ENCODE measurements at regions not wholly inside any gene's neighbourhood (a gene's known extent, or its start where the extent isn't known, plus 50 kb on each side); places are given as distances from the start of the nearest gene placed in this dataset.

DNA sequence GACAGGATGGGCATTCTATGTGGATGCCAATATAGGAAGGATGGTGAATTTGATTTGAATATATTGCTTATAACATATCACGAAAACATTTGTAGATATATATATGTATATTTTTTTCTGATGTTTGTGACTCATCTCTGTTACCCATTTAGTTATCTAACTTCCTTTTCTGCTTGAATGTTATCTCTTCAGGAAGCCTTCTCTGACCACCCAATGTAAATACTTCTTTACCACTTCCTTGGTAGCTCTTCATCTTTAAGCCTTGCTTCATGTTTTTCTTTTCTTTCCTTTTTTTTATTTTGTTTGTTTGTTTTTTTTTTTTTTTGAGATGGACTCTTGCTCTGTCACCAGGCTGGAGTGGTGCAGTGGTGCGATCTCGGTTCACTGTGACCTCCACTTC is 260.5 kb upstream of the EPHA7 start:
- POLR2A ChIA-PET, result no interaction called here
- TF ChIP-seq BHLHE40 (IDR thresholded peaks at IDR 0.05; ENCODE audit: low read depth, low read length), result no peak
- no peak for TF ChIP-seq EHMT2 (IDR thresholded peaks at IDR 0.05; ENCODE audit: low read depth)
- TF ChIP-seq TP53 (CRISPR knock-in tag; IDR thresholded peaks at IDR 0.05), result no peak
- TF ChIP-seq FOSB (CRISPR knock-in tag; IDR thresholded peaks at IDR 0.05), result no peak
- no peak for TF ChIP-seq CBX8 (IDR thresholded peaks at IDR 0.05)
- no peak for TF ChIP-seq ZC3H11A (IDR thresholded peaks at IDR 0.05)
- TF ChIP-seq, protein P1, sequence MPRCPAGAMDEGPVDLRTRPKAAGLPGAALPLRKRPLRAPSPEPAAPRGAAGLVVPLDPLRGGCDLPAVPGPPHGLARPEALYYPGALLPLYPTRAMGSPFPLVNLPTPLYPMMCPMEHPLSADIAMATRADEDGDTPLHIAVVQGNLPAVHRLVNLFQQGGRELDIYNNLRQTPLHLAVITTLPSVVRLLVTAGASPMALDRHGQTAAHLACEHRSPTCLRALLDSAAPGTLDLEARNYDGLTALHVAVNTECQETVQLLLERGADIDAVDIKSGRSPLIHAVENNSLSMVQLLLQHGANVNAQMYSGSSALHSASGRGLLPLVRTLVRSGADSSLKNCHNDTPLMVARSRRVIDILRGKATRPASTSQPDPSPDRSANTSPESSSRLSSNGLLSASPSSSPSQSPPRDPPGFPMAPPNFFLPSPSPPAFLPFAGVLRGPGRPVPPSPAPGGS (IDR thresholded peaks at IDR 0.05), result no peak
- TF ChIP-seq HOXA7 (CRISPR knock-in tag; IDR thresholded peaks at IDR 0.05), result no peak
- no peak for TF ChIP-seq NFE2L2 (conservative IDR thresholded peaks at IDR 0.05; ENCODE audit: low read length)
- no peak for TF ChIP-seq KDM1A (IDR thresholded peaks at IDR 0.05; ENCODE audit: low read depth)
- no peak for TF ChIP-seq HEYL (CRISPR knock-in tag; IDR thresholded peaks at IDR 0.05)
- TF ChIP-seq, protein P2, sequence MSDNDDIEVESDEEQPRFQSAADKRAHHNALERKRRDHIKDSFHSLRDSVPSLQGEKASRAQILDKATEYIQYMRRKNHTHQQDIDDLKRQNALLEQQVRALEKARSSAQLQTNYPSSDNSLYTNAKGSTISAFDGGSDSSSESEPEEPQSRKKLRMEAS (IDR thresholded peaks at IDR 0.05), result no peak
- TF ChIP-seq MYC (IDR thresholded peaks at IDR 0.05; ENCODE audit: borderline replicate concordance, low read length), result no peak
- TF ChIP-seq, protein P3, sequence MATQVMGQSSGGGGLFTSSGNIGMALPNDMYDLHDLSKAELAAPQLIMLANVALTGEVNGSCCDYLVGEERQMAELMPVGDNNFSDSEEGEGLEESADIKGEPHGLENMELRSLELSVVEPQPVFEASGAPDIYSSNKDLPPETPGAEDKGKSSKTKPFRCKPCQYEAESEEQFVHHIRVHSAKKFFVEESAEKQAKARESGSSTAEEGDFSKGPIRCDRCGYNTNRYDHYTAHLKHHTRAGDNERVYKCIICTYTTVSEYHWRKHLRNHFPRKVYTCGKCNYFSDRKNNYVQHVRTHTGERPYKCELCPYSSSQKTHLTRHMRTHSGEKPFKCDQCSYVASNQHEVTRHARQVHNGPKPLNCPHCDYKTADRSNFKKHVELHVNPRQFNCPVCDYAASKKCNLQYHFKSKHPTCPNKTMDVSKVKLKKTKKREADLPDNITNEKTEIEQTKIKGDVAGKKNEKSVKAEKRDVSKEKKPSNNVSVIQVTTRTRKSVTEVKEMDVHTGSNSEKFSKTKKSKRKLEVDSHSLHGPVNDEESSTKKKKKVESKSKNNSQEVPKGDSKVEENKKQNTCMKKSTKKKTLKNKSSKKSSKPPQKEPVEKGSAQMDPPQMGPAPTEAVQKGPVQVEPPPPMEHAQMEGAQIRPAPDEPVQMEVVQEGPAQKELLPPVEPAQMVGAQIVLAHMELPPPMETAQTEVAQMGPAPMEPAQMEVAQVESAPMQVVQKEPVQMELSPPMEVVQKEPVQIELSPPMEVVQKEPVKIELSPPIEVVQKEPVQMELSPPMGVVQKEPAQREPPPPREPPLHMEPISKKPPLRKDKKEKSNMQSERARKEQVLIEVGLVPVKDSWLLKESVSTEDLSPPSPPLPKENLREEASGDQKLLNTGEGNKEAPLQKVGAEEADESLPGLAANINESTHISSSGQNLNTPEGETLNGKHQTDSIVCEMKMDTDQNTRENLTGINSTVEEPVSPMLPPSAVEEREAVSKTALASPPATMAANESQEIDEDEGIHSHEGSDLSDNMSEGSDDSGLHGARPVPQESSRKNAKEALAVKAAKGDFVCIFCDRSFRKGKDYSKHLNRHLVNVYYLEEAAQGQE (IDR thresholded peaks at IDR 0.05), result no peak
- TF ChIP-seq HOXB13 (CRISPR knock-in tag; IDR thresholded peaks at IDR 0.05; ENCODE audit: low read depth), result no peak
- no peak for TF ChIP-seq RFX5 (IDR thresholded peaks at IDR 0.05)
- TF ChIP-seq, protein P4, sequence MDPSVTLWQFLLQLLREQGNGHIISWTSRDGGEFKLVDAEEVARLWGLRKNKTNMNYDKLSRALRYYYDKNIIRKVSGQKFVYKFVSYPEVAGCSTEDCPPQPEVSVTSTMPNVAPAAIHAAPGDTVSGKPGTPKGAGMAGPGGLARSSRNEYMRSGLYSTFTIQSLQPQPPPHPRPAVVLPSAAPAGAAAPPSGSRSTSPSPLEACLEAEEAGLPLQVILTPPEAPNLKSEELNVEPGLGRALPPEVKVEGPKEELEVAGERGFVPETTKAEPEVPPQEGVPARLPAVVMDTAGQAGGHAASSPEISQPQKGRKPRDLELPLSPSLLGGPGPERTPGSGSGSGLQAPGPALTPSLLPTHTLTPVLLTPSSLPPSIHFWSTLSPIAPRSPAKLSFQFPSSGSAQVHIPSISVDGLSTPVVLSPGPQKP (IDR thresholded peaks at IDR 0.05; ENCODE audit: low read depth, low read length), result no peak
- TF ChIP-seq EP300 (IDR thresholded peaks at IDR 0.05), result no peak
- Histone ChIP-seq H3K4me1 (no peaks in the 10 kb centered on the region), H3K4me2 (no peak overlapping the region), H3K4me3 (no peak overlapping the region), H3K9me3 (no peaks in the 10 kb centered on the region), H3K27ac (no peak overlapping the region)
- DNase-seq (ENCODE audit: low read depth in 1 of 2, low spot score in 1 of 2) (no peak), FAIRE-seq (no peak), ATAC-seq (no peak)
- CTCF ChIA-PET, result interaction anchor here (0.6 kb wide), 1 partner anchor 373 kb away, joined by 3 read pairs; no protein-coding TSS in a partner anchor
- whole genome bisulfite sequencing (ENCODE audit: missing lambda C conversion rate), result 38% methylated on average over 3 of the region's 3 CpGs

DNA sequence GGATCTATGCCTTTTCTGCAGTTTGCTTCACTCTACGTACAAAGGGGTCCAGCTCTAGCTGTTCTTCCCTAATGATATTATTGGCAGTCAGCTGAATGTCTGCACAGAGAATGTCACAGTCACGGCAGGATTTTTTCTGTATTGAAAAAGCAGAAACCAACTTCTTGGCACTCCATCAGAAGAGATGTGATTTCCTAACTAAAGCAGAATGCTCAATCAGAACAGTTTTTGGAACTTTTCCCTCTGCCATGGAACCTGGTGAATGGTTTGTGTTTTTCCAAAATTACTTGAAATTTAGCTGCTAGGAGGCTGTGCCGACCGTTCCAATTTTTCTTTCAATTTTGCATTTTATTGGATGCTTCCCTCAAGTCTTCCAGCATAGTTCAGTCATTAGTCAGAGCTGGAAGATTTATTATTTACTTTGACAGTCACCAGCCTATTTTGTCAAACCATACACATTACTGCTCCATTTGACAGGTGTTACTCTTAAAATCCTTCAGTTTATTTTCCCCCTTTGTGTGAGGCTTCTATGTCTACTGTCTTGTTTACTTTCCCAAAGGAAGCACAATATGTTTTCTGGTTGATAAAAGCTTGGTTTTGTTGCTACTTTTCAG is 259.6 kb upstream of the EPHA7 start:
- FAIRE-seq (no peak), DNase-seq (ENCODE audit: low read depth in 1 of 2, low spot score in 1 of 2) (no peak), ATAC-seq (no peak)
- 4% methylated on average over 4 of the region's 4 CpGs for WGBS (ENCODE audit: missing lambda C conversion rate)
- Histone ChIP-seq H3K4me1 (no peaks in the 10 kb centered on the region), H3K27ac (no peak overlapping the region), H3K9me3 (no peaks in the 10 kb centered on the region), H3K4me3 (no peak overlapping the region), H3K4me2 (no peak overlapping the region)
- ChIA-PET POLR2A (no interaction called here), CTCF (no interaction called here)
- TF ChIP-seq JUNB (IDR thresholded peaks at IDR 0.05), result no peak
- TF ChIP-seq HOXB13 (CRISPR knock-in tag; IDR thresholded peaks at IDR 0.05; ENCODE audit: low read depth), result no peak
- TF ChIP-seq, protein P5, sequence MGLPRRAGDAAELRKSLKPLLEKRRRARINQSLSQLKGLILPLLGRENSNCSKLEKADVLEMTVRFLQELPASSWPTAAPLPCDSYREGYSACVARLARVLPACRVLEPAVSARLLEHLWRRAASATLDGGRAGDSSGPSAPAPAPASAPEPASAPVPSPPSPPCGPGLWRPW (IDR thresholded peaks at IDR 0.05), result no peak
- TF ChIP-seq, protein P6, sequence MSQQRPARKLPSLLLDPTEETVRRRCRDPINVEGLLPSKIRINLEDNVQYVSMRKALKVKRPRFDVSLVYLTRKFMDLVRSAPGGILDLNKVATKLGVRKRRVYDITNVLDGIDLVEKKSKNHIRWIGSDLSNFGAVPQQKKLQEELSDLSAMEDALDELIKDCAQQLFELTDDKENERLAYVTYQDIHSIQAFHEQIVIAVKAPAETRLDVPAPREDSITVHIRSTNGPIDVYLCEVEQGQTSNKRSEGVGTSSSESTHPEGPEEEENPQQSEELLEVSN (IDR thresholded peaks at IDR 0.05; ENCODE audit: borderline replicate concordance, low read depth), result no peak
- TF ChIP-seq, protein P7, sequence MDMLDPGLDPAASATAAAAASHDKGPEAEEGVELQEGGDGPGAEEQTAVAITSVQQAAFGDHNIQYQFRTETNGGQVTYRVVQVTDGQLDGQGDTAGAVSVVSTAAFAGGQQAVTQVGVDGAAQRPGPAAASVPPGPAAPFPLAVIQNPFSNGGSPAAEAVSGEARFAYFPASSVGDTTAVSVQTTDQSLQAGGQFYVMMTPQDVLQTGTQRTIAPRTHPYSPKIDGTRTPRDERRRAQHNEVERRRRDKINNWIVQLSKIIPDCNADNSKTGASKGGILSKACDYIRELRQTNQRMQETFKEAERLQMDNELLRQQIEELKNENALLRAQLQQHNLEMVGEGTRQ (IDR thresholded peaks at IDR 0.05), result no peak
- no peak for TF ChIP-seq ZSCAN20 (CRISPR knock-in tag; IDR thresholded peaks at IDR 0.05)
- no peak for TF ChIP-seq MAFK (IDR thresholded peaks at IDR 0.05; ENCODE audit: partially characterized antibody)
- TF ChIP-seq, protein P2 (IDR thresholded peaks at IDR 0.05), result no peak
- no peak for TF ChIP-seq KDM5A (IDR thresholded peaks at IDR 0.05)
- no peak for TF ChIP-seq POLR2AphosphoS2 (conservative IDR thresholded peaks at IDR 0.05; ENCODE audit: low read length)
- no peak for TF ChIP-seq TP53 (CRISPR knock-in tag; IDR thresholded peaks at IDR 0.05)
- TF ChIP-seq, protein P1 (IDR thresholded peaks at IDR 0.05), result no peak
- TF ChIP-seq, protein P8, sequence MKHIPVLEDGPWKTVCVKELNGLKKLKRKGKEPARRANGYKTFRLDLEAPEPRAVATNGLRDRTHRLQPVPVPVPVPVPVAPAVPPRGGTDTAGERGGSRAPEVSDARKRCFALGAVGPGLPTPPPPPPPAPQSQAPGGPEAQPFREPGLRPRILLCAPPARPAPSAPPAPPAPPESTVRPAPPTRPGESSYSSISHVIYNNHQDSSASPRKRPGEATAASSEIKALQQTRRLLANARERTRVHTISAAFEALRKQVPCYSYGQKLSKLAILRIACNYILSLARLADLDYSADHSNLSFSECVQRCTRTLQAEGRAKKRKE (CRISPR knock-in tag; IDR thresholded peaks at IDR 0.05; ENCODE audit: low read depth), result no peak
- TF ChIP-seq SREBF2 (IDR thresholded peaks at IDR 0.05), result no peak

Data from A549 (cell line).